ENCODE measurements at regions not wholly inside any gene's neighbourhood (a gene's known extent, or its start where the extent isn't known, plus 50 kb on each side); places are given as distances from the start of the nearest gene placed in this dataset.

DNA sequence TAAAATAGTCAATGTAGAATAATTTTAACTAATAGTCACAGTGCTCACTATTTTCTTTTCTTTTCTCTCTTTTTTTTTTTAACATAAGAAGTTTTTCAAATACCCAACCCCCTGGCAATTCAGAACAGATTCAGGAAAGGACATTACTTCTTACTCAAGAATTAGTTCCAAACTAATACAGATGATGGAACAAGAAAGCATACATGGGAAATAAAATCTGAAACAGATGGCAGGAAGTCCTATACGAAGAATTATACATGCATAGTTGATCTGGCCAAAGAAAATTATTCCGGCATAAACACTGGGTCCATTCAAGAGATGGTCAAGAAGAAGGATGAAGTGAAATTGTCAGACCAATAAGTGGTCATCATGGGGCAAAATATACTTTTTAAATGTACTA, 614.4 kb upstream of the INTU start:
- TF ChIP-seq, protein P1, sequence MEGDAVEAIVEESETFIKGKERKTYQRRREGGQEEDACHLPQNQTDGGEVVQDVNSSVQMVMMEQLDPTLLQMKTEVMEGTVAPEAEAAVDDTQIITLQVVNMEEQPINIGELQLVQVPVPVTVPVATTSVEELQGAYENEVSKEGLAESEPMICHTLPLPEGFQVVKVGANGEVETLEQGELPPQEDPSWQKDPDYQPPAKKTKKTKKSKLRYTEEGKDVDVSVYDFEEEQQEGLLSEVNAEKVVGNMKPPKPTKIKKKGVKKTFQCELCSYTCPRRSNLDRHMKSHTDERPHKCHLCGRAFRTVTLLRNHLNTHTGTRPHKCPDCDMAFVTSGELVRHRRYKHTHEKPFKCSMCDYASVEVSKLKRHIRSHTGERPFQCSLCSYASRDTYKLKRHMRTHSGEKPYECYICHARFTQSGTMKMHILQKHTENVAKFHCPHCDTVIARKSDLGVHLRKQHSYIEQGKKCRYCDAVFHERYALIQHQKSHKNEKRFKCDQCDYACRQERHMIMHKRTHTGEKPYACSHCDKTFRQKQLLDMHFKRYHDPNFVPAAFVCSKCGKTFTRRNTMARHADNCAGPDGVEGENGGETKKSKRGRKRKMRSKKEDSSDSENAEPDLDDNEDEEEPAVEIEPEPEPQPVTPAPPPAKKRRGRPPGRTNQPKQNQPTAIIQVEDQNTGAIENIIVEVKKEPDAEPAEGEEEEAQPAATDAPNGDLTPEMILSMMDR (IDR thresholded peaks at IDR 0.05) = no peak
- TF ChIP-seq ZFX (IDR thresholded peaks at IDR 0.05; ENCODE audit: borderline replicate concordance) = no peak

Measured in 22Rv1 (cell line).